ENCODE measurements at regions not wholly inside any gene's neighbourhood (a gene's known extent, or its start where the extent isn't known, plus 50 kb on each side); places are given as distances from the start of the nearest gene placed in this dataset.

- TF ChIP-seq POLR2A (IDR thresholded peaks at IDR 0.05; ENCODE audit: low read depth, low read length) (no peak), POLR2AphosphoS5 (IDR thresholded peaks at IDR 0.05; ENCODE audit: low read depth, low read length) (no peak), TAF1 (IDR thresholded peaks at IDR 0.05; ENCODE audit: borderline replicate concordance, low read depth, low read length) (no peak)
Observed at GRCh38 chr5:174462129-174462528, 262.3 kb upstream of the MSX2 start.

All from GM12892 (cell line).